ENCODE measurements at regions not wholly inside any gene's neighbourhood (a gene's known extent, or its start where the extent isn't known, plus 50 kb on each side); places are given as distances from the start of the nearest gene placed in this dataset.
"Not testable (repeated sequence)": the region's sequence is repeated elsewhere in the genome, so short reads cannot be mapped to it uniquely, and the experiment has no call there.

- not testable (repeated sequence) for H3K9me3 ChIP-seq (ENCODE audit: insufficient read depth, low read depth, low read length); H3K27ac ChIP-seq (ENCODE audit: low read depth, low read length); H3K36me3 ChIP-seq (ENCODE audit: insufficient read depth, low read length); H3K4me3 ChIP-seq (ENCODE audit: low read length); H3K27me3 ChIP-seq (ENCODE audit: insufficient read depth, low read length); H3K9ac ChIP-seq (ENCODE audit: low read depth, low read length); H3K4me1 ChIP-seq (ENCODE audit: insufficient read depth, low read length)
- 96% methylated on average over 2 of the region's 3 CpGs for WGBS
Observed at GRCh38 chr4:30589669-30590068, 130.5 kb upstream of the PCDH7 start.

- Histone ChIP-seq H3K36me3 (ENCODE audit: insufficient read depth, low read length) (no peaks in the 10 kb centered on the region), H3K27me3 (ENCODE audit: insufficient read depth, low read length) (no peaks in the 10 kb centered on the region), H3K4me3 (ENCODE audit: low read length) (no peak overlapping the region), H3K9me3 (ENCODE audit: insufficient read depth, low read depth, low read length) (no peaks in the 10 kb centered on the region), H3K9ac (ENCODE audit: low read depth, low read length) (peak overlapping the region; percentile 9; the same call in 1 of the 2 replicates), H3K27ac (ENCODE audit: low read depth, low read length) (peak overlapping the region; percentile 61), H3K4me1 (ENCODE audit: insufficient read depth, low read length) (peaks cover 27% of the 10 kb centered on the region)
- WGBS: 59% methylated on average over 4 of the region's 5 CpGs
Observed at GRCh38 chr4:30600246-30601017, 119.7 kb upstream of the PCDH7 start.

GRCh38 chr4:30601070-30601865 lies 118.9 kb upstream of the PCDH7 start:
- Histone ChIP-seq H3K36me3 (ENCODE audit: insufficient read depth, low read length) (no peaks in the 10 kb centered on the region), H3K9me3 (ENCODE audit: insufficient read depth, low read depth, low read length) (no peaks in the 10 kb centered on the region), H3K27me3 (ENCODE audit: insufficient read depth, low read length) (no peaks in the 10 kb centered on the region), H3K4me3 (ENCODE audit: low read length) (no peak overlapping the region), H3K4me1 (ENCODE audit: insufficient read depth, low read length) (peaks cover 36% of the 10 kb centered on the region), H3K9ac (ENCODE audit: low read depth, low read length) (no peak overlapping the region), H3K27ac (ENCODE audit: low read depth, low read length) (peak overlapping the region; percentile 61; the same call in 1 of the 2 replicates)
- WGBS: 86% methylated on average over 1 of the region's 3 CpGs

GRCh38 chr4:30605616-30606190 lies 114.5 kb upstream of the PCDH7 start:
- no peaks in the 10 kb centered on the region for H3K9me3 ChIP-seq (ENCODE audit: insufficient read depth, low read depth, low read length)

GRCh38 chr4:30610361-30610760 lies 109.8 kb upstream of the PCDH7 start:
- no peak overlapping the region for H3K27ac ChIP-seq (ENCODE audit: low read depth, low read length)
- peaks cover 9% of the 10 kb centered on the region; the same call in 1 of the 2 replicates for H3K4me1 ChIP-seq (ENCODE audit: insufficient read depth, low read length)
- no peaks in the 10 kb centered on the region for H3K27me3 ChIP-seq (ENCODE audit: insufficient read depth, low read length)
- H3K4me3 ChIP-seq (ENCODE audit: low read length): no peak overlapping the region
- H3K36me3 ChIP-seq (ENCODE audit: insufficient read depth, low read length): no peaks in the 10 kb centered on the region
- H3K9ac ChIP-seq (ENCODE audit: low read depth, low read length): no peak overlapping the region
- no peaks in the 10 kb centered on the region for H3K9me3 ChIP-seq (ENCODE audit: insufficient read depth, low read depth, low read length)
- 100% methylated on average over 1 of the region's 1 CpG for WGBS

More at GRCh38 chr4:30605616-30606190, 114.5 kb upstream of the PCDH7 start:
- Histone ChIP-seq H3K36me3 (ENCODE audit: insufficient read depth, low read length) (no peaks in the 10 kb centered on the region), H3K4me1 (ENCODE audit: insufficient read depth, low read length) (peaks cover 20% of the 10 kb centered on the region), H3K4me3 (ENCODE audit: low read length) (no peak overlapping the region), H3K27me3 (ENCODE audit: insufficient read depth, low read length) (no peaks in the 10 kb centered on the region), H3K27ac (ENCODE audit: low read depth, low read length) (no peak overlapping the region), H3K9ac (ENCODE audit: low read depth, low read length) (no peak overlapping the region; the same call in 1 of the 2 replicates)

GRCh38 chr4:30614771-30615170 lies 105.4 kb upstream of the PCDH7 start:
- H3K9me3 ChIP-seq (ENCODE audit: insufficient read depth, low read depth, low read length): no peaks in the 10 kb centered on the region
- no peaks in the 10 kb centered on the region for H3K27me3 ChIP-seq (ENCODE audit: insufficient read depth, low read length)
- H3K36me3 ChIP-seq (ENCODE audit: insufficient read depth, low read length): no peaks in the 10 kb centered on the region
- H3K4me1 ChIP-seq (ENCODE audit: insufficient read depth, low read length): no peaks in the 10 kb centered on the region
- no peak overlapping the region for H3K27ac ChIP-seq (ENCODE audit: low read depth, low read length)
- no peak overlapping the region for H3K9ac ChIP-seq (ENCODE audit: low read depth, low read length)
- no peak overlapping the region for H3K4me3 ChIP-seq (ENCODE audit: low read length)

GRCh38 chr4:30616942-30617646 lies 103.1 kb upstream of the PCDH7 start:
- WGBS: 95% methylated on average over 2 of the region's 2 CpGs

GRCh38 chr4:30617836-30618235 lies 102.3 kb upstream of the PCDH7 start:
- 100% methylated on average over 2 of the region's 2 CpGs for WGBS
- no peaks in the 10 kb centered on the region for H3K4me1 ChIP-seq (ENCODE audit: insufficient read depth, low read length)
- H3K9ac ChIP-seq (ENCODE audit: low read depth, low read length): no peak overlapping the region

More at GRCh38 chr4:30616942-30617646, 103.1 kb upstream of the PCDH7 start:
- H3K9me3 ChIP-seq (ENCODE audit: insufficient read depth, low read depth, low read length): no peaks in the 10 kb centered on the region
- no peaks in the 10 kb centered on the region for H3K27me3 ChIP-seq (ENCODE audit: insufficient read depth, low read length)
- no peak overlapping the region for H3K27ac ChIP-seq (ENCODE audit: low read depth, low read length)
- H3K36me3 ChIP-seq (ENCODE audit: insufficient read depth, low read length): no peaks in the 10 kb centered on the region
- H3K4me3 ChIP-seq (ENCODE audit: low read length): no peak overlapping the region
- no peak overlapping the region for H3K9ac ChIP-seq (ENCODE audit: low read depth, low read length)
- no peaks in the 10 kb centered on the region for H3K4me1 ChIP-seq (ENCODE audit: insufficient read depth, low read length)

GRCh38 chr4:30619679-30620078 lies 100.5 kb upstream of the PCDH7 start:
- H3K4me1 ChIP-seq (ENCODE audit: insufficient read depth, low read length): no peaks in the 10 kb centered on the region
- H3K27me3 ChIP-seq (ENCODE audit: insufficient read depth, low read length): no peaks in the 10 kb centered on the region
- H3K36me3 ChIP-seq (ENCODE audit: insufficient read depth, low read length): no peaks in the 10 kb centered on the region
- no peak overlapping the region for H3K27ac ChIP-seq (ENCODE audit: low read depth, low read length)
- no peaks in the 10 kb centered on the region for H3K9me3 ChIP-seq (ENCODE audit: insufficient read depth, low read depth, low read length)
- WGBS: 64% methylated on average over 1 of the region's 1 CpG
- H3K9ac ChIP-seq (ENCODE audit: low read depth, low read length): no peak overlapping the region
- H3K4me3 ChIP-seq (ENCODE audit: low read length): no peak overlapping the region

More at GRCh38 chr4:30617836-30618235, 102.3 kb upstream of the PCDH7 start:
- Histone ChIP-seq H3K9me3 (ENCODE audit: insufficient read depth, low read depth, low read length) (no peaks in the 10 kb centered on the region), H3K36me3 (ENCODE audit: insufficient read depth, low read length) (no peaks in the 10 kb centered on the region), H3K27me3 (ENCODE audit: insufficient read depth, low read length) (no peaks in the 10 kb centered on the region), H3K4me3 (ENCODE audit: low read length) (no peak overlapping the region), H3K27ac (ENCODE audit: low read depth, low read length) (no peak overlapping the region)

GRCh38 chr4:30620711-30621110 lies 99.5 kb upstream of the PCDH7 start:
- H3K27me3 ChIP-seq (ENCODE audit: insufficient read depth, low read length): no peaks in the 10 kb centered on the region
- H3K4me3 ChIP-seq (ENCODE audit: low read length): no peak overlapping the region
- no peak overlapping the region for H3K27ac ChIP-seq (ENCODE audit: low read depth, low read length)
- H3K36me3 ChIP-seq (ENCODE audit: insufficient read depth, low read length): no peaks in the 10 kb centered on the region
- H3K4me1 ChIP-seq (ENCODE audit: insufficient read depth, low read length): no peaks in the 10 kb centered on the region
- 89% methylated on average over 1 of the region's 1 CpG for WGBS
- no peaks in the 10 kb centered on the region for H3K9me3 ChIP-seq (ENCODE audit: insufficient read depth, low read depth, low read length)
- H3K9ac ChIP-seq (ENCODE audit: low read depth, low read length): no peak overlapping the region
